ENCODE measurements at regions not wholly inside any gene's neighbourhood (a gene's known extent, or its start where the extent isn't known, plus 50 kb on each side); places are given as distances from the start of the nearest gene placed in this dataset.

DNA sequence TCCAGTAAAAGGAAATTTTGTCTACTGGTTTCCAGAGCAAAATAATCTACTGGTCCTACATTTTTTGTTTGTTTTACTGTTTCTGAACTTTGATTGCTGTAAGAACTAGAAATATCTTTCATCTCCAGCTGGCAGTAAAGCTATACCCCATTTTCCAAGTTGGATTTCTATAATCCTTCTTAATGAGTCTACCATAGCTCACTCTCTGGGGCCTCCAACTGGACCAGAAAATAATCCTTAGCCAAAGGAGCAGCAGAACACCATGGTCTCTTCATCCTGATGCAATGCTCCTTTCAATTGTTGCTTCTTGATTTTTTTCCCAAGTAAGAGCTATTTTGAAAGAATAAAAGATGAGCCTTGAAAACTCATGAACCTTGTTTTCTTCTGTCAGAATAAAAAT lies 110.0 kb upstream of the COL11A1 start:
- Histone ChIP-seq H3K36me3 (ENCODE audit: insufficient read depth, low read length) (no peaks in the 10 kb centered on the region), H3K9me3 (ENCODE audit: control insufficient read depth in 1 of 2, insufficient read depth in 1 of 2, low read length in 2 of 2) (no peaks in the 10 kb centered on the region), H3K4me1 (ENCODE audit: insufficient read depth, low read length) (no peaks in the 10 kb centered on the region), H3K4me3 (ENCODE audit: low read length) (no peak overlapping the region), H3K27me3 (ENCODE audit: control insufficient read depth in 1 of 2, insufficient read depth in 2 of 2, low read length in 2 of 2) (no peaks in the 10 kb centered on the region), H3K27ac (ENCODE audit: low read depth in 1 of 2, low read length in 2 of 2) (no peak overlapping the region)
- CTCF ChIA-PET, result no interaction called here
- Mint-ChIP-seq H3K27me3 (no peaks in the 10 kb centered on the region), H3K4me1 (ENCODE audit: low read depth) (no peaks in the 10 kb centered on the region), H3K36me3 (ENCODE audit: low read depth) (no peaks in the 10 kb centered on the region), H3K4me3 (no peak overlapping the region), H3K9me3 (no peaks in the 10 kb centered on the region), H3K27ac (no peak overlapping the region)
- DNase-seq (no peak), ATAC-seq (ENCODE audit: poor library complexity) (no peak)
- TF ChIP-seq, protein P1, sequence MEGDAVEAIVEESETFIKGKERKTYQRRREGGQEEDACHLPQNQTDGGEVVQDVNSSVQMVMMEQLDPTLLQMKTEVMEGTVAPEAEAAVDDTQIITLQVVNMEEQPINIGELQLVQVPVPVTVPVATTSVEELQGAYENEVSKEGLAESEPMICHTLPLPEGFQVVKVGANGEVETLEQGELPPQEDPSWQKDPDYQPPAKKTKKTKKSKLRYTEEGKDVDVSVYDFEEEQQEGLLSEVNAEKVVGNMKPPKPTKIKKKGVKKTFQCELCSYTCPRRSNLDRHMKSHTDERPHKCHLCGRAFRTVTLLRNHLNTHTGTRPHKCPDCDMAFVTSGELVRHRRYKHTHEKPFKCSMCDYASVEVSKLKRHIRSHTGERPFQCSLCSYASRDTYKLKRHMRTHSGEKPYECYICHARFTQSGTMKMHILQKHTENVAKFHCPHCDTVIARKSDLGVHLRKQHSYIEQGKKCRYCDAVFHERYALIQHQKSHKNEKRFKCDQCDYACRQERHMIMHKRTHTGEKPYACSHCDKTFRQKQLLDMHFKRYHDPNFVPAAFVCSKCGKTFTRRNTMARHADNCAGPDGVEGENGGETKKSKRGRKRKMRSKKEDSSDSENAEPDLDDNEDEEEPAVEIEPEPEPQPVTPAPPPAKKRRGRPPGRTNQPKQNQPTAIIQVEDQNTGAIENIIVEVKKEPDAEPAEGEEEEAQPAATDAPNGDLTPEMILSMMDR (IDR thresholded peaks at IDR 0.05), result no peak
- POLR2A ChIA-PET, result no interaction called here
- intact Hi-C loops (cut with DNase I, micrococcal nuclease), result no loop called here

DNA sequence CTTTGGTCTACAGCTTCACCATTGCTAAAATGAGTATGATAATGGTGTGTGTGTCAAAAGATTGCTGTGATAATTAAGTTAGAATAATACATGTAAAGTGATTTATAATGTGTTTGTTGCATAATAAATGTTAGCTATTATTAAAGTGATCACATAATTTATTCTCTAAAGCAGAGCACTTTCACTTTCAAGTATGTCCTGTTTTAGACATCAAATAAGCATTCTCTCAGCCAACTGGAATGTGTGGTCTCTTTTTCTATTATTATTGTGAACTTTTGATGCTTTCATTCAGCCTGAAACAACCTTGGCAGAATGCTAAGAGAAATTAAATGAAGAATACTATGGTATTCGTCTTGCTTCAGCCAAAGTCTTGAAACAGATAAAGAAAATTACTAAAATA lies 102.8 kb upstream of the COL11A1 start:
- Mint-ChIP-seq H3K36me3 (ENCODE audit: low read depth) (no peaks in the 10 kb centered on the region), H3K9me3 (no peaks in the 10 kb centered on the region), H3K27me3 (no peaks in the 10 kb centered on the region), H3K4me3 (no peak overlapping the region), H3K27ac (no peak overlapping the region), H3K4me1 (ENCODE audit: low read depth) (no peaks in the 10 kb centered on the region)
- no peaks in the 10 kb centered on the region for H3K36me3 ChIP-seq (ENCODE audit: insufficient read depth, low read length)
- no peaks in the 10 kb centered on the region for H3K9me3 ChIP-seq (ENCODE audit: control insufficient read depth in 1 of 2, insufficient read depth in 1 of 2, low read length in 2 of 2)
- TF ChIP-seq, protein P1 (IDR thresholded peaks at IDR 0.05), result no peak
- H3K27ac ChIP-seq (ENCODE audit: low read depth in 1 of 2, low read length in 2 of 2), result no peak overlapping the region
- no peak for DNase-seq
- POLR2A ChIA-PET, result no interaction called here
- no peak for ATAC-seq (ENCODE audit: poor library complexity)
- CTCF ChIA-PET, result interaction anchor here (0.7 kb wide), 1 partner anchor 14 kb away, joined by 3 read pairs; no protein-coding TSS in a partner anchor
- H3K4me3 ChIP-seq (ENCODE audit: low read length), result no peak overlapping the region
- H3K27me3 ChIP-seq (ENCODE audit: control insufficient read depth in 1 of 2, insufficient read depth in 2 of 2, low read length in 2 of 2), result no peaks in the 10 kb centered on the region
- no peaks in the 10 kb centered on the region for H3K4me1 ChIP-seq (ENCODE audit: insufficient read depth, low read length)
- intact Hi-C loops (cut with DNase I, micrococcal nuclease), result no loop called here

DNA sequence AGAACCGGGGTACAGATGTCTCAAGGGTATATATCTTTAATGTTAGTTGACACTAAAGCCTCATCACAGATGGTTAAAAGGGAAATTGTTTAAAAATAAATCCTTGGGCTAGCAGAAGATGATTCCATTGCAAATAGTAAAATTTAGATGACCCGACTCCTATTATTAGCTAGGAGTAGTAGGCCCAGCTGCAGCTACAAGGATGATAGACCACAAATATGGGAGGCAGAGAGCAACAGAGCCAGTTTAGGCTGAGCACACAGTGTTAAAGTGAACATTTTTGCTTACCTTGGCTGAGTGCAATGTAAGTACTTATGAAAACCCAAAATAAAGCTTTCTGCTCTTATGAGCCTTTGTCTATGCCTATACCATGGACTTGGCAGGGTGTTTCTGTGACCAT lies 100.5 kb upstream of the COL11A1 start:
- ATAC-seq (ENCODE audit: poor library complexity) (no peak), DNase-seq (no peak)
- Histone ChIP-seq H3K36me3 (ENCODE audit: insufficient read depth, low read length) (no peaks in the 10 kb centered on the region), H3K4me1 (ENCODE audit: insufficient read depth, low read length) (no peaks in the 10 kb centered on the region), H3K4me3 (ENCODE audit: low read length) (no peak overlapping the region), H3K27me3 (ENCODE audit: control insufficient read depth in 1 of 2, insufficient read depth in 2 of 2, low read length in 2 of 2) (no peaks in the 10 kb centered on the region), H3K27ac (ENCODE audit: low read depth in 1 of 2, low read length in 2 of 2) (no peak overlapping the region), H3K9me3 (ENCODE audit: control insufficient read depth in 1 of 2, insufficient read depth in 1 of 2, low read length in 2 of 2) (no peaks in the 10 kb centered on the region)
- H3K4me1 Mint-ChIP-seq (ENCODE audit: low read depth), result no peaks in the 10 kb centered on the region
- no peaks in the 10 kb centered on the region for H3K36me3 Mint-ChIP-seq (ENCODE audit: low read depth)
- POLR2A ChIA-PET, result no interaction called here
- peaks cover 2% of the 10 kb centered on the region for H3K9me3 Mint-ChIP-seq
- H3K27ac Mint-ChIP-seq, result no peak overlapping the region
- TF ChIP-seq, protein P1 (IDR thresholded peaks at IDR 0.05), result no peak
- H3K27me3 Mint-ChIP-seq, result no peaks in the 10 kb centered on the region
- intact Hi-C loops (cut with DNase I, micrococcal nuclease), result no loop called here
- CTCF ChIA-PET, result no interaction called here
- H3K4me3 Mint-ChIP-seq, result no peak overlapping the region
